ENCODE measurements at regions not wholly inside any gene's neighbourhood (a gene's known extent, or its start where the extent isn't known, plus 50 kb on each side); places are given as distances from the start of the nearest gene placed in this dataset.

DNA sequence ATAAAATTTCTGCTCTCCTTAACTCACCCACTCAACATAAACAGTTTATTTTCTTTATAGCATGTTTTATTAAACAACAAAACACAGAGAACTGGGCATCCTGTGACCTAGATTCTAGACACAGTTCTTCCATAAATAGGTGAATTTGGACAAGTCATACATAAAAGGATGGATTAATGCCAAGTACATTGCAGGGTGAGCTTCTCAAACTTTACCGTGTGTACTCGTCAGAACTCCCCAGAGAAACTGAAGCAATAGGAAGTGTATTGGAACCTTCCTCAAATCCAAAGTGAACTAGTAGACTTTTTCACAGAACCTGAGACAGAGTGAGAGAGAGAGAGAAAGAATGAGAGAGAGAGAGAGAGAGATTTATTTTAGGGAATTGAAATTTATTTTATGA is 139.7 kb downstream of the CD47 start:
- H3K9me3 ChIP-seq (replicated peaks): no peaks in the 10 kb centered on the region
- intact Hi-C loops (cut with micrococcal nuclease): no loop called here
- TF ChIP-seq, protein P1, sequence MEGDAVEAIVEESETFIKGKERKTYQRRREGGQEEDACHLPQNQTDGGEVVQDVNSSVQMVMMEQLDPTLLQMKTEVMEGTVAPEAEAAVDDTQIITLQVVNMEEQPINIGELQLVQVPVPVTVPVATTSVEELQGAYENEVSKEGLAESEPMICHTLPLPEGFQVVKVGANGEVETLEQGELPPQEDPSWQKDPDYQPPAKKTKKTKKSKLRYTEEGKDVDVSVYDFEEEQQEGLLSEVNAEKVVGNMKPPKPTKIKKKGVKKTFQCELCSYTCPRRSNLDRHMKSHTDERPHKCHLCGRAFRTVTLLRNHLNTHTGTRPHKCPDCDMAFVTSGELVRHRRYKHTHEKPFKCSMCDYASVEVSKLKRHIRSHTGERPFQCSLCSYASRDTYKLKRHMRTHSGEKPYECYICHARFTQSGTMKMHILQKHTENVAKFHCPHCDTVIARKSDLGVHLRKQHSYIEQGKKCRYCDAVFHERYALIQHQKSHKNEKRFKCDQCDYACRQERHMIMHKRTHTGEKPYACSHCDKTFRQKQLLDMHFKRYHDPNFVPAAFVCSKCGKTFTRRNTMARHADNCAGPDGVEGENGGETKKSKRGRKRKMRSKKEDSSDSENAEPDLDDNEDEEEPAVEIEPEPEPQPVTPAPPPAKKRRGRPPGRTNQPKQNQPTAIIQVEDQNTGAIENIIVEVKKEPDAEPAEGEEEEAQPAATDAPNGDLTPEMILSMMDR (IDR thresholded peaks at IDR 0.05; ENCODE audit: borderline replicate concordance): no peak
- H3K4me3 ChIP-seq: no peak overlapping the region
- peaks cover under 1% of the 10 kb centered on the region for H3K4me1 ChIP-seq
- H3K27me3 ChIP-seq (ENCODE audit: low read depth): no peaks in the 10 kb centered on the region
- no peak for DNase-seq
- no peaks in the 10 kb centered on the region for H3K36me3 ChIP-seq
- H3K27ac ChIP-seq (replicated peaks): no peak overlapping the region

GRCh38 chr3:107950417-107950816 is 140.4 kb downstream of the CD47 start:
- H3K27me3 ChIP-seq (ENCODE audit: low read depth): no peaks in the 10 kb centered on the region
- intact Hi-C loops (cut with micrococcal nuclease): no loop called here
- H3K36me3 ChIP-seq: no peaks in the 10 kb centered on the region
- DNase-seq: no peak
- no peak overlapping the region for H3K4me3 ChIP-seq
- TF ChIP-seq, protein P1 (IDR thresholded peaks at IDR 0.05; ENCODE audit: borderline replicate concordance): no peak
- no peak overlapping the region for H3K27ac ChIP-seq (replicated peaks)
- H3K9me3 ChIP-seq (replicated peaks): no peaks in the 10 kb centered on the region
- no peaks in the 10 kb centered on the region for H3K4me1 ChIP-seq

DNA sequence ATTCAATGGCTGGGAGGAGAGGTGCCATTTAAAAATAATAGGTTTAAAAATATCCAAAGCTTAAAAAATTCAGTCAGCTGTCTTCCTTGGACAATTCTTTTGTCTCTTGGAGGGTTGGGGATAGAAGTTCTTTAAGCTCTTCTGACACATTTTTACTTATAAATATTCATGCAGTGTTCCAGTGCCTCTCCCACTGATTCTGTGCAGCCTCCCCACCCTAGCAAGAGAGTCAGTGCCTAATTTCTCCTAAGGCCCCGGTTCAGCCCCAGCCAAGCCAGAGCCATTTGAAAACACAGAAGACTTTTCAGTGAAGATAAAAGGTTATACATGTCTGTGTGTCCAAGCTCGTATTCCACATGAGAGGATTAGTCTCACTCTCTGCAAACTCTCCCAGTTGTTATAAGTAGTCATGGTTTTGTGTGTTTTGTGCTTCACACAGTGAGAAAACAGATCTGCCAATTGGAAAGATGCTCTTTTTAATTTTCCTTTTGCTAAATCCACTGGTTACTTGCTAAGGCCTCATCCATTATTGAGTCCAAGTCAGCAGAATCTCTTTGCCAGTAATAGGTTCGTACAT is 141.3 kb downstream of the CD47 start:
- Histone ChIP-seq H3K36me3 (no peaks in the 10 kb centered on the region), H3K9me3 (replicated peaks) (no peaks in the 10 kb centered on the region), H3K27ac (replicated peaks) (no peak overlapping the region), H3K27me3 (ENCODE audit: low read depth) (no peaks in the 10 kb centered on the region), H3K4me1 (no peaks in the 10 kb centered on the region), H3K4me3 (no peak overlapping the region)
- no peak for DNase-seq
- TF ChIP-seq, protein P1 (IDR thresholded peaks at IDR 0.05; ENCODE audit: borderline replicate concordance): no peak
- intact Hi-C loops (cut with micrococcal nuclease): no loop called here

DNA sequence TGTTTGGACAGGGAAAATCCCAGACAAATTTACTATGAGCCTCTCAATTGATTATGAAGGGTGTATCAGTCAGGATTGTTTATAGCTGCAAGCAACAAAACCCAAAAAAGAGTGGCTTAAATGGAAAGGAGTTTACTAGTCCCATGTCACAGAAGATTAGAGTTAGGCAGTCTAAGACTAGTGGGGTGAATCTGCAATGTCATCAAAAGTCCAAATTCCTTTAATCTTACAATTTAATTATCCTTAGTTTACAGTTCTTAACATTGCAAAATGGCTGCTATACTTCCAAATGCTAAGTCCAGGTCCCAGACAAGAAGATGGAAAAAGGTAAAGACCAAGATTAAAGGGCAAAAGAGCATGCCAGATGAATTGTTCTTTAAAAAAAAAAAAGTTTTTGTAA is 143.6 kb downstream of the CD47 start:
- TF ChIP-seq, protein P1 (IDR thresholded peaks at IDR 0.05; ENCODE audit: borderline replicate concordance): no peak
- Histone ChIP-seq H3K36me3 (no peaks in the 10 kb centered on the region), H3K9me3 (replicated peaks) (no peaks in the 10 kb centered on the region), H3K27me3 (ENCODE audit: low read depth) (no peaks in the 10 kb centered on the region), H3K27ac (replicated peaks) (no peak overlapping the region), H3K4me3 (no peak overlapping the region), H3K4me1 (no peaks in the 10 kb centered on the region)
- intact Hi-C loops (cut with micrococcal nuclease): no loop called here
- DNase-seq: no peak

DNA sequence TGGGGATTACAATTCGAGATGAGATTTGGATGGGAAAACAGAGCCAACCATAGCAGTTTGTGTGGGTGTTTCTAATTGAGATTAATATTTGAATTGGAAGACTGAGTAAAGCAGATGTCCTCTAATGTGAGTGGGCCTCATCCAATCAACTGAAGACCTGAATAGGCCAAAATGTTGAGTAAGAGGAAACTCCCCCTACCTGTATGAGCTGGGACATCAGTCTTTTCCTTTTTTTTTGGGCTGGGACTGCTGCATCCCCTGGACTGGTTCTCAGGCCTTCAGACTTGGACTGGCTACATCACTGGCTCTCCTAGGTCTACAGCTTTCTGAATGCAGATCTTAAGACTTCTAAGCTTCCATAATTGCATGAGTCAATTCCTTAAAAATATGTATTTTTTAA is 144.1 kb downstream of the CD47 start:
- Histone ChIP-seq H3K27me3 (ENCODE audit: low read depth) (no peaks in the 10 kb centered on the region), H3K36me3 (no peaks in the 10 kb centered on the region), H3K9me3 (replicated peaks) (no peaks in the 10 kb centered on the region), H3K4me3 (no peak overlapping the region), H3K4me1 (no peaks in the 10 kb centered on the region), H3K27ac (replicated peaks) (no peak overlapping the region)
- no peak for DNase-seq
- TF ChIP-seq, protein P1 (IDR thresholded peaks at IDR 0.05; ENCODE audit: borderline replicate concordance): no peak
- intact Hi-C loops (cut with micrococcal nuclease): no loop called here
